ENCODE measurements at regions not wholly inside any gene's neighbourhood (a gene's known extent, or its start where the extent isn't known, plus 50 kb on each side); places are given as distances from the start of the nearest gene placed in this dataset.

DNA sequence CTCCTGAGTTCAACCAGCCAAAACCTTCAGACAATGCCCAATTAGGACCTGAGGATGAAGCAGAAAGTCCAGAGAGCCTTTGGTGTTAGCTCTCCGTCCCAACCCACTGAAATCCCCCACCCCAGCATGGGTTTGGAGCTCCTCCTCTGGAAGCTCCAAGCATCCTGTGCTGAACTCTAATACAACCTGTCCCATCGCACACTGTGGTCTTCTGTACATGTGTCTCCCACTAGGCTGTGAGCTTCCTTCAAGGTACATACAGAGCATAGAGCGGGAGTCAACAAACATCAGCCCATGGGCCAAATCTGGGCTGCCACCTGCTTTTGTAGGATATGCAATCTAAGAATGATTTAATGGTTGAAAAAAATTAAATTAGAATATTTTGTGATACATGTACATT is 166.5 kb downstream of the LSM5 start:
- Histone ChIP-seq H3K27me3 (ENCODE audit: insufficient read depth, low read length) (no peaks in the 10 kb centered on the region), H2AFZ (ENCODE audit: low read depth, low read length) (no peak overlapping the region), H3K4me3 (ENCODE audit: low read length) (no peak overlapping the region), H3K9me3 (ENCODE audit: low read length) (no peaks in the 10 kb centered on the region), H3K4me1 (ENCODE audit: insufficient read depth, low read length) (no peaks in the 10 kb centered on the region), H3K36me3 (ENCODE audit: insufficient read depth, low read length) (no peaks in the 10 kb centered on the region)

DNA sequence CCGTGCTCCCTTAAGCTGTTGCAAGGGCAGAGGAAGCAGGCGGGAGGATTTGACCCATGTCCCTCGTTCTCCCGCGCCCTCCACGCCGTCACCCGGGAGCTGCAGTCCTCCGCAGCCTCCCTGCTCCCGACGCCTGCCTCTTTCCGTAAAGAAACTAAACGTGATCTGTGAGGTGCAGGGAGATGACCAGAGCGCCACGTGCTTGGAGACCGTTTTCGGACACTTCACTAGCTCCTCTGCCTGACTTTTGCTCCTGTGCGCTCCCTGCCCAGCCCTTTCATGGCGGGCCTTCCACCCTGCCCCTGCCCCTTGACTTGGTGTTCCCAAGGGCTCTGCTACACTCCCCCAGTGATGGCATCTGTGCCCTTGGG is 171.2 kb downstream of the LSM5 start:
- Histone ChIP-seq H3K27me3 (ENCODE audit: insufficient read depth, low read length) (peaks cover 2% of the 10 kb centered on the region), H3K9me3 (ENCODE audit: low read length) (no peaks in the 10 kb centered on the region), H3K36me3 (ENCODE audit: insufficient read depth, low read length) (no peaks in the 10 kb centered on the region), H2AFZ (ENCODE audit: low read depth, low read length) (no peak overlapping the region), H3K4me1 (ENCODE audit: insufficient read depth, low read length) (no peaks in the 10 kb centered on the region), H3K4me3 (ENCODE audit: low read length) (no peak overlapping the region)

DNA sequence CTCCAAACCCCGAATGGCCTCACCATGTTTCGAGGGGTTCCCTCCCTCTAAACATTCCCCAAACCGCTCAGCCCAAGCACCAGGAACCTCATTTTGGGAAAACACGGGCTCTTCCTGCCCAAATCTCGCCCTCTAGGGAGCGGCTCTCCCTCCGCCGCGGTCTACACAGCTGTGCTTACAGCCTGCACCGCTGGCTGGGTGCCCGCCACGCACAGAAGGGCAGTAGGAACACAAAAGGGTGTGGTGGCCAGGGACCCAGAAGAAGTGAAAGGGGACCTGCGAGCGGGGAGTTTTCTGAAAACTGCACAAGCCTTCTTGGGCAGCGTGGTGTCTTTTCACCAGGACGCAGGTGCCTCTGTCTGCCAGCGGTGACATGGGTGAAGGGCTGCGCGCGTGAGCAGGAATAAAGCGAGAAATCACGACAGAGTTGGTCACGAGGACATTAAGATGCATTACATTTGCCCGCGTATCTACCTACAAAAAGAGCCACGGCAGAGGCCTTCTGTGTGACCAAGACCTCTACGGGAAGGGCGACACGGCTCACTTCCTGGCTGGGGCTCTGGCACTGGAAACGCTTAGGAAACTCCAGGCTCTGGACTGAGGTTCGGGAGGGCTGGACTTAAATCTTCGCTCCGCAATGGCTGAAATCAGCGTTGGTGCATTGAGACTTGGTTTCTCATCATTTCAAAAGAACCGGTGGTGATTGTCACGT is 171.7 kb downstream of the LSM5 start:
- H3K4me1 ChIP-seq (ENCODE audit: insufficient read depth, low read length): no peaks in the 10 kb centered on the region
- no peak overlapping the region for H3K4me3 ChIP-seq (ENCODE audit: low read length)
- H3K36me3 ChIP-seq (ENCODE audit: insufficient read depth, low read length): no peaks in the 10 kb centered on the region
- peaks cover 2% of the 10 kb centered on the region for H3K27me3 ChIP-seq (ENCODE audit: insufficient read depth, low read length)
- no peak overlapping the region for H2AFZ ChIP-seq (ENCODE audit: low read depth, low read length)
- H3K9me3 ChIP-seq (ENCODE audit: low read length): no peaks in the 10 kb centered on the region

DNA sequence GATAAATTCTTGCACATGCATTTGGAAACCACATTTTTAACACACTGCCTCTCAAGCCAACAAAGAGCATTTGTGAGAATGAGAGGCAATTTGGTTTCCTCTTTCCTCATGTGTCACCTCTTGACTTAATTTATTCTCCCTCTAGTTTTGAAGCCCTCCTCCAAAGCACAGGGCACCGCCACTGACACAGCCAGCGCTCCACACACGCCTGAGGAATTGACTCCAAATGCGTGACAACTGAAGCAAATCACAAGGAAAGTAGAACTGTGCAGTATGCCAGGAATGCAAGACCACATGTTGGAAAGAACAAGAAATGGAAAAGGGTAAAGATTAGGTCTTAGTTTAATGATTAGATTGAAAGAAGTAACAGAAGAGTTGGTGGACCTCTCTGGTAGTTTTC is 173.3 kb downstream of the LSM5 start:
- Histone ChIP-seq H3K36me3 (ENCODE audit: insufficient read depth, low read length) (no peaks in the 10 kb centered on the region), H3K4me3 (ENCODE audit: low read length) (no peak overlapping the region), H3K9me3 (ENCODE audit: low read length) (no peaks in the 10 kb centered on the region), H2AFZ (ENCODE audit: low read depth, low read length) (no peak overlapping the region), H3K27me3 (ENCODE audit: insufficient read depth, low read length) (peaks cover 2% of the 10 kb centered on the region), H3K4me1 (ENCODE audit: insufficient read depth, low read length) (no peaks in the 10 kb centered on the region)

DNA sequence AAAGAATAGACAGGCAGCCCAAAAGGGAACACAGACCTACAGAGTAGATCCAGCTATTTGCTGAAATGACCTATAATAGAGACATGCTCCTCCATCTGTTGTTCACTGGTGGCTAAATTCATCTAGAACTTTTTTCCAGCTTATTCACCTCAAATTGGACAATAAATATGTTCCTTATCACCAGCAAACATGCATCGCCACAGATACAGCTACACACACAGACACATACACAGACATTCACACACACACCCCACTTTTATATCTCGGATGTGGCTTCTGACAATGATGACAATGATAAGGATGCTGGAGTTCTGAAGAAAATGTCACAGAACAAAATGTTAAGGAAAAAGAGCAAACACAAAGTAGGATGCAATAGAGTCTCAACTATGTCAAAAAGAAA is 175.4 kb downstream of the LSM5 start:
- Histone ChIP-seq H2AFZ (ENCODE audit: low read depth, low read length) (no peak overlapping the region), H3K9me3 (ENCODE audit: low read length) (no peaks in the 10 kb centered on the region), H3K27me3 (ENCODE audit: insufficient read depth, low read length) (peaks cover 2% of the 10 kb centered on the region), H3K36me3 (ENCODE audit: insufficient read depth, low read length) (no peaks in the 10 kb centered on the region), H3K4me3 (ENCODE audit: low read length) (no peak overlapping the region), H3K4me1 (ENCODE audit: insufficient read depth, low read length) (no peaks in the 10 kb centered on the region)

DNA sequence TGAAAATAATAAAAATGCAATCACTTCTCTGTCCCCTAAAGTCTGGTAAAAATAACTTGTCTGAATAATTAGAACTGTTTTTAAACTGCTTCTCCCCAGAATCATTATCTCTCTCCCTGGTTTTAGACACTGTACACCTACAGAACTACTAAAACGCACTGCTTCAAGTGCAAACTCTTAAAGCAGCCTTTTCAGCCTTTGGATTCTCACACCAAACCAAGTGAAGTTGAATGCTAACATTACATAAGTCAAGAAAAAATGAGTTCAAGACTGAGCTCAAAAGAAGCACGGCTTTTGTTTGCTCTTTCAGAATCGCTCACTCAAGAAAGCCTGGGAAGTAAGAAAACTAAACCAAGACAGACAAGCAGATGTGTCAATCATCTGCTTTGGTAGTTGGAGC is 188.8 kb downstream of the LSM5 start:
- no peaks in the 10 kb centered on the region for H3K9me3 ChIP-seq (ENCODE audit: low read length)
- H3K4me1 ChIP-seq (ENCODE audit: insufficient read depth, low read length): peaks cover 2% of the 10 kb centered on the region
- H3K4me3 ChIP-seq (ENCODE audit: low read length): no peak overlapping the region
- peaks cover 44% of the 10 kb centered on the region for H3K27me3 ChIP-seq (ENCODE audit: insufficient read depth, low read length)
- no peaks in the 10 kb centered on the region for H3K36me3 ChIP-seq (ENCODE audit: insufficient read depth, low read length)
- no peak overlapping the region for H2AFZ ChIP-seq (ENCODE audit: low read depth, low read length)

DNA sequence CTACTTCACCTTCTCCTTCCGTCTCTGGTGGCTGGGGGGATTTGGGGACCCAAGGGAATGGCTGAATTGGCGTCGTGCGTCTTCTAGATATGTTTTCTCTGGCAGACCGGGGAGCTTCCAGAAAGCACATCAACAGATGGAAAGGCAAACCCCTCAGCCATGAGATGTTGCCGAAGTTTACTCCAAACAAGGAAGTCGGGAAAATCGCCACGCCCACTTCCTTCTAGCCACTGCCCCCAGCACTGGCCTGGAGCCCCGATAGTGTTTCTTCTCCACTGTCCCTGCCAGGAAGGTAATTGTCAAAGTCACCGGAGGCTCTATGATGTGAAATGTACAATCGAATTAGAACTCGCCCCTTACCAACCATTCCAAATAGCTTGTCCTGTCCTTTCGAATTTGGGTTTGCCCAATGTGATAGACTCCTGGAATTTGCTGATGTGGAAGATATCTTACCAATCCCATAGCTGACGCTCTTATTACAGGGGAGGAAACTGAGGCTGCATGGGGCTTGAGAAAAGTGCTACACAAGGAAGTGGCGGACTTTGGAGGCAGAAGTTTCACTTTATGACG is 191.0 kb downstream of the LSM5 start:
- peaks cover 2% of the 10 kb centered on the region for H3K4me1 ChIP-seq (ENCODE audit: insufficient read depth, low read length)
- H3K36me3 ChIP-seq (ENCODE audit: insufficient read depth, low read length): no peaks in the 10 kb centered on the region
- peak overlapping the region; percentile 20 for H3K4me3 ChIP-seq (ENCODE audit: low read length)
- peak overlapping the region; percentile 75 for H2AFZ ChIP-seq (ENCODE audit: low read depth, low read length)
- H3K27me3 ChIP-seq (ENCODE audit: insufficient read depth, low read length): peaks cover 48% of the 10 kb centered on the region
- no peaks in the 10 kb centered on the region for H3K9me3 ChIP-seq (ENCODE audit: low read length)

DNA sequence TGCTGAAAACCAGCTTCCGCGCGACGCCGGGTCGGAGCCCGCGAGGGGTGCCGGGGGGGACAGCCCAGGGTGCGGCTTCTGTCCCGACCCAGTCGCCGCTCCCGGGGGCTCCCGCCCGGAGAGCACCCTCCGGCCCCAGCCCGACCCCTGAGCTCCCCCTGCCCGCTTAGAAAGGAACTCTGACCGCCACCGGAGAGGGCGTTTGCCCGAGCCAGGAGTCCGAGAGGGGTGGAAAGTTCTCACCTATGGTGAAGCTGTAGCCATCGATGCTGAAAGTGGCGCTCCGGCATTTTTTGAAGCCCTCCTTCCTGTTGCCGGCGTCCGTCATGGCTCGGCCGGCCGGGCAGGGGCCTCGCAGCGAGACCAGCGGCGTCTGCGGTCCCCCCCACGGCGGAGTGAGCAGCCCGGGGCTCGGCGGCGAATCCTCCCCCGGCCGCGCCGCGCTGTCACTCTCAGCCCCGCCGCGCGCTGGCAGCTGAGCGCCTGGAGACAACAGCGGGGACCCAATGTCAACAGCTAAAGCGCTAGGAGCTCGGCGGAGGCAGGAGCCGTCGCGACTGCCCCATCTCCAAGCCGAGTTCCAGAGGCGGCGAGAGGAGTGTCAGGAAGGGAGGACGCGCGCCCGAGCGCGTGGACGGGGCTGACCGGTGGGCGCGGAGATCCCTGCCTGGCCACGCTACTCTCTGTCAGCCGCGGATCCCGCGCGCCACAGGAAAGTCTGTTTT is 191.6 kb downstream of the LSM5 start:
- Histone ChIP-seq H3K27me3 (ENCODE audit: insufficient read depth, low read length) (peaks cover 48% of the 10 kb centered on the region), H3K9me3 (ENCODE audit: low read length) (no peaks in the 10 kb centered on the region), H3K4me1 (ENCODE audit: insufficient read depth, low read length) (peaks cover 2% of the 10 kb centered on the region), H3K36me3 (ENCODE audit: insufficient read depth, low read length) (no peaks in the 10 kb centered on the region), H2AFZ (ENCODE audit: low read depth, low read length) (peak overlapping the region; percentile 75), H3K4me3 (ENCODE audit: low read length) (peak overlapping the region; percentile 20)

DNA sequence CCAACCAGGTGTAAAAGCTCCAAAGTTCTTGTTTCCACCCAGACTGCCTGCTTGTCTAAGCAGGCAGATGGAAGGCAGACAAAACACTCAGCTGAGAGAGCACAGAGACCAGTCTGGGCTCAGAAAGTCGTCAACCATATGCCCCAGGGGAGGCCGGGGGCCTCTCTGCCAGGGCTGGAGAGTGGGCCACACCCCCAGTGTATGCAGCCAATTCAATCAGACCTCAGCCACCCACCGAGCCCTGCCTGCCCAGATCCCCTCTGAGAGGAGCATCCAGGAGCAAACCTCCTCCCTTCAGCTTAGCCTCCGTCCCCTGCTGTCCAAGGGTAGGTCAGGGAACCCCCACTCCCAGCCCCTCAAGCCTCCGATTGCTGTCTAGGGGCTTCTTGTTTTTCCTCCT is 196.3 kb downstream of the LSM5 start:
- H3K36me3 ChIP-seq (ENCODE audit: insufficient read depth, low read length): no peaks in the 10 kb centered on the region
- H2AFZ ChIP-seq (ENCODE audit: low read depth, low read length): no peak overlapping the region
- no peak overlapping the region for H3K4me3 ChIP-seq (ENCODE audit: low read length)
- H3K27me3 ChIP-seq (ENCODE audit: insufficient read depth, low read length): peaks cover 26% of the 10 kb centered on the region
- H3K4me1 ChIP-seq (ENCODE audit: insufficient read depth, low read length): peaks cover under 1% of the 10 kb centered on the region
- no peaks in the 10 kb centered on the region for H3K9me3 ChIP-seq (ENCODE audit: low read length)

DNA sequence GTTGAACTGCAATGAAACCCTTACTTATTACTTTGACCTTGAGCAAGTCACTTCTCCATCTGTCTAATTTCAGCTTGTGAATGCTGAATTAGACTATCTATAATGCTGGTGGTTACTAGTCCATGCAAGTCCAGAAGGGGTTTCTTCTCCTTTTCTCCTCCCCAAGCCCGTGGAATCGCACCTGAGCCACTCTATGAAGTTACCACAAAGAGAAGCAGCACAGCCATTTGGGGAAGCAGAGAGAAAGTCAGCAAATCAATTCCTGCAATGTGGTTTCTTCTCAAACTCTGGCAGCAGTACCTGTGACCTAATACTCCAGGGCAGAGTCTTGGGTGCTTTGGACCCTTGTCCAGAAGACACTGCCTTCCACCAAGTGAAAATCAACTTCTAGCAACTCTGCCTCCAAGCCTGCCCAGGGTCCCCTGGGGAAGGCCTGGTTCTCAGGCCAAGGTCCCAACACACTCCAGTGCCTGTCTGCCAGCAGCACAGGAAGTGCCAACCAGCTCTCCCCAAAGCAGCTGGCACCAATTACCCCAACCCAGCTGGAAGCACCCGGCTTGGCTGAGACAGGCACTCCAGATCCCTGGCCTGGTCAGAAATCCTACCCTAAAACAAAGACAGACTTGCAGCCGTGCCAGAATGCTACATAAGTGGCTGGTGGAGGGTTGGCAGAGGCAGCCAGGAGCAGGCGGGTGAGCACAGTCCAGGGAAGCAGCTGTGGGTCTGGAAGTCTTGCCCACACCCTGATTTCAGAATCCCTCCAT is 200.3 kb downstream of the LSM5 start:
- Histone ChIP-seq H3K4me1 (ENCODE audit: insufficient read depth, low read length) (no peaks in the 10 kb centered on the region), H3K27me3 (ENCODE audit: insufficient read depth, low read length) (no peaks in the 10 kb centered on the region), H2AFZ (ENCODE audit: low read depth, low read length) (no peak overlapping the region), H3K36me3 (ENCODE audit: insufficient read depth, low read length) (no peaks in the 10 kb centered on the region), H3K4me3 (ENCODE audit: low read length) (no peak overlapping the region), H3K9me3 (ENCODE audit: low read length) (no peaks in the 10 kb centered on the region)

DNA sequence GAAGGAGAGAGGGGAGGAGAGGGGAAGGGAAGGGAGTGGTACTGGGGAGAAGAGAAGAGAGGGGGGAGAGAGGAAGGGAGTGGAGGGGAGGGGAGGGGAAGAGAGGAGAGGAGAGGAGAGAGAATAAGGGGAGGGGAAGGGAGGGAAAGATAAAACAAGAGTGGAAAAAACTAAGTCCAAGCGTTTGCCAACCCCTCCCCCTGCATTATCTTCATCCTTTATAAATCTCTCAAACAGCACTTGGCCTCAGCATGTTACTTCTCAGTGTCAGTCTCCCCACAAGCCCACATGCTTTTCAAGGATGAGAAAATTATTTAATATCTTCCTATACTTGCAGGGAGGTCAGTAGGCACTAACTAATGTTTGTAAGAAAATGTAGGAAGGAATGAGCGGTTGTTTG is 204.5 kb downstream of the LSM5 start:
- H3K4me3 ChIP-seq (ENCODE audit: low read length): no peak overlapping the region
- no peaks in the 10 kb centered on the region for H3K27me3 ChIP-seq (ENCODE audit: insufficient read depth, low read length)
- no peaks in the 10 kb centered on the region for H3K36me3 ChIP-seq (ENCODE audit: insufficient read depth, low read length)
- H3K4me1 ChIP-seq (ENCODE audit: insufficient read depth, low read length): no peaks in the 10 kb centered on the region
- no peak overlapping the region for H2AFZ ChIP-seq (ENCODE audit: low read depth, low read length)
- no peaks in the 10 kb centered on the region for H3K9me3 ChIP-seq (ENCODE audit: low read length)

DNA sequence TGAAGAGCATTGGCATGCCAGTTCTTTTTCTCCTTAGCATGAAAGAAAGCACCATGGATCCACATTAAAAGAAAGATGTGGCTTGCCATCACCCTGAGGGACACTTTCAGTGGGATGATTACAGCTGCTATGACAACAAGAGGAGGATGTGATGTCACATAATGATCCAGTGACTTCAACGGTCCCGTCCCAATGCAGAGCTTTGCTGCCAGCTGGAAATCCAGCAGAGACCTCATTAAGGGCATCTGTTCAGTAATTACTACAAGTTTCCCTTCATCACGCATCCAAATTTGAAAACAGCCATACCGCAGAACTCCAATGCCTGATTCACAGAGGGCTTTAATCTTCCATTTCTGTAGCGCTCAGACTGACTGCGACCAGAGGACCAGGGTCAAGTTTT is 206.6 kb downstream of the LSM5 start:
- Histone ChIP-seq H3K4me3 (ENCODE audit: low read length) (no peak overlapping the region), H2AFZ (ENCODE audit: low read depth, low read length) (no peak overlapping the region), H3K4me1 (ENCODE audit: insufficient read depth, low read length) (no peaks in the 10 kb centered on the region), H3K9me3 (ENCODE audit: low read length) (no peaks in the 10 kb centered on the region), H3K36me3 (ENCODE audit: insufficient read depth, low read length) (no peaks in the 10 kb centered on the region), H3K27me3 (ENCODE audit: insufficient read depth, low read length) (no peaks in the 10 kb centered on the region)

DNA sequence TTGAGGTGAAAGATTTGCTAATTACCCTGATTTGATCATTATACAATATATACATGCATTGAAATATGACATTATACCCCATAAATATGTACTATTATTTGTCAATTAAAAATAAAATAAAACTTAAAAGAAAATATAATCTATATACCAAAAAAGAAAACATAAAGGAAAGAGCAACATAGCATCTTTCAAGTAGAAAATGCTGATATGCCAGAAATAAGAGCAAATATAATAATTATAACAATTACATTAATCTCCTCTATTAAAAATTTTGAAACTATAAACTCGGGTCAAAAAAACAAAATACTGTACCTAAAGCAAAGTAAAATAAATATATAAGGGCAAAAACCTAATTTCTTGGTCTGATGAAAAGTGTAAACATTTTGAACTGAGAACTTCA is 209.3 kb upstream of the PDE1C start:
- Histone ChIP-seq H3K4me3 (ENCODE audit: low read length) (no peak overlapping the region), H3K9me3 (ENCODE audit: low read length) (no peaks in the 10 kb centered on the region), H3K27me3 (ENCODE audit: insufficient read depth, low read length) (no peaks in the 10 kb centered on the region), H3K36me3 (ENCODE audit: insufficient read depth, low read length) (no peaks in the 10 kb centered on the region), H3K4me1 (ENCODE audit: insufficient read depth, low read length) (no peaks in the 10 kb centered on the region), H2AFZ (ENCODE audit: low read depth, low read length) (no peak overlapping the region)
